Parathyroid adenoma (tissue), 2 donors: ENCODE measurements at regions not wholly inside any gene's neighbourhood (a gene's known extent, or its start where the extent isn't known, plus 50 kb on each side); places are given as distances from the start of the nearest gene placed in this dataset.
"Not testable (repeated sequence)": the region's sequence is repeated elsewhere in the genome, so short reads cannot be mapped to it uniquely, and the experiment has no call there.

Experiments
- H2AFZ ChIP-seq: fragments of 300-600 bp; sonication (generic); one replicate; pipeline ENCODE4 v1.7.0; 2017; ENCODE audit warnings: antibody characterized with exemption, mild to moderate bottlenecking
- H3K27ac ChIP-seq: fragments of 300-600 bp; sonication (generic); one replicate; pipeline ENCODE4 v1.7.0; 2017
- H3K27me3 ChIP-seq: fragments of 300-600 bp; sonication (generic); one replicate; pipeline ENCODE4 v1.7.0; 2017; ENCODE audit warnings: low read length; ENCODE audit not compliant: control insufficient read depth, insufficient read depth
- H3K36me3 ChIP-seq: fragments of 300-600 bp; sonication (generic); one replicate; pipeline ENCODE4 v1.7.0; 2017; ENCODE audit warnings: low read length; ENCODE audit not compliant: control insufficient read depth, insufficient read depth
- H3K4me1 ChIP-seq: fragments of 300-600 bp; sonication (generic); one replicate; pipeline ENCODE4 v1.7.0; 2017; ENCODE audit warnings: control low read depth
- H3K4me2 ChIP-seq: fragments of 300-600 bp; sonication (generic); one replicate; pipeline ENCODE4 v1.7.0; 2017; ENCODE audit warnings: low read length
- H3K4me3 ChIP-seq: fragments of 300-600 bp; sonication (generic); one replicate; pipeline ENCODE4 v1.7.0; 2017; ENCODE audit warnings: low read depth, low read length
- H3K79me2 ChIP-seq: fragments of 300-600 bp; sonication (generic); one replicate; pipeline ENCODE4 v1.7.0; 2017; ENCODE audit warnings: control low read depth
- H3K9ac ChIP-seq: fragments of 300-600 bp; sonication (generic); one replicate; pipeline ENCODE4 v1.7.0; 2017; ENCODE audit warnings: mild to moderate bottlenecking
- H3K9me3 ChIP-seq: fragments of 300-600 bp; sonication (generic); one replicate; pipeline ENCODE4 v1.7.0; 2017; ENCODE audit warnings: low read length; ENCODE audit not compliant: control insufficient read depth
- TF ChIP-seq, protein P1 (sequence below): fragments of 300-600 bp; sonication (generic); IDR thresholded peaks from one replicate; pipeline ENCODE4 v1.7.0; 2017; ENCODE audit warnings: antibody characterized with exemption, mild to moderate bottlenecking
- donor health status: primary hyperparathyroidism.

DNA sequence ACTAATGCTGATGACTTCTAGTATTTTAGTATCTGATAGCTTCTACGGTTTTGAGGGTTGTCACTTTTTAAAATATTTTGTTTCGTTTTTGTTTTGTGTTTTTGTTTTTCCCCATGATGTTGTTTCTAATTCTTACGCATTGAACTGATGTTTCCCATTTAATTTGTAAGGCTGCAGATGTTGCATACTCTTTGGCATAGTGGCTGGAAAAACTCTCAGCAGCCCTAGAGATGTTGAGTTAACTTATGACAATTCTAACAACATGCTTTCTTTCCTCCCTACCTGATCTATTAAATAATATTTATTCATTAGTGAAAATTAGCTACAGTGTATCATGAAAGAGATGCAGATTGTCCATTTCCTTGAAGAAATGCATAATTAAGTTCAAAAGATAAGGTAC is 559.3 kb upstream of the GRM7 start:
- Histone ChIP-seq H3K4me1 (no peaks in the 10 kb centered on the region), H2AFZ (no peak overlapping the region), H3K4me3 (no peak overlapping the region), H3K4me2 (no peak overlapping the region), H3K36me3 (no peaks in the 10 kb centered on the region), H3K79me2 (no peaks in the 10 kb centered on the region), H3K9me3 (no peaks in the 10 kb centered on the region), H3K27ac (no peak overlapping the region), H3K9ac (no peak overlapping the region), H3K27me3 (no peaks in the 10 kb centered on the region)
- TF ChIP-seq, protein P1, sequence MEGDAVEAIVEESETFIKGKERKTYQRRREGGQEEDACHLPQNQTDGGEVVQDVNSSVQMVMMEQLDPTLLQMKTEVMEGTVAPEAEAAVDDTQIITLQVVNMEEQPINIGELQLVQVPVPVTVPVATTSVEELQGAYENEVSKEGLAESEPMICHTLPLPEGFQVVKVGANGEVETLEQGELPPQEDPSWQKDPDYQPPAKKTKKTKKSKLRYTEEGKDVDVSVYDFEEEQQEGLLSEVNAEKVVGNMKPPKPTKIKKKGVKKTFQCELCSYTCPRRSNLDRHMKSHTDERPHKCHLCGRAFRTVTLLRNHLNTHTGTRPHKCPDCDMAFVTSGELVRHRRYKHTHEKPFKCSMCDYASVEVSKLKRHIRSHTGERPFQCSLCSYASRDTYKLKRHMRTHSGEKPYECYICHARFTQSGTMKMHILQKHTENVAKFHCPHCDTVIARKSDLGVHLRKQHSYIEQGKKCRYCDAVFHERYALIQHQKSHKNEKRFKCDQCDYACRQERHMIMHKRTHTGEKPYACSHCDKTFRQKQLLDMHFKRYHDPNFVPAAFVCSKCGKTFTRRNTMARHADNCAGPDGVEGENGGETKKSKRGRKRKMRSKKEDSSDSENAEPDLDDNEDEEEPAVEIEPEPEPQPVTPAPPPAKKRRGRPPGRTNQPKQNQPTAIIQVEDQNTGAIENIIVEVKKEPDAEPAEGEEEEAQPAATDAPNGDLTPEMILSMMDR = no peak

DNA sequence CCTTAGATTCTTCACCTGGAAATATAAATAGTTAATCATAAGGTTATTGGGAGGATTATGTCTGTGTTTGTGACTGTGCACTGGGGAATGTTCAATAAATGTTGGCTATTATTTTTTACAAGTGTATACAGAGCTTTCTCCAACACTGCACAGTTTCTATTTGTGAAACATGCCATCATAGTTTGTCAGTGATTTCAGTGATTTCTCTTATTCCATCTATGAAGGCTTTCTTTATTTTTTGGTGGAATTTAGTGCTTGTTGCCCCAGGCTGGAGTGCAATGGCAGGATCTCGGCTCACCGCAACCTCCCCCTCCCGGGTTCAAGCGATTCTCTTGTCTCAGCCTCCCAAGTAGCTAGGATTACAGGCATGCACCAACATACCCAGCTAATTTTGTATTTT is 545.0 kb upstream of the GRM7 start:
- TF ChIP-seq, protein P1 = no peak
- no peak overlapping the region for H3K27ac ChIP-seq
- H3K9ac ChIP-seq = no peak overlapping the region
- H3K36me3 ChIP-seq = no peaks in the 10 kb centered on the region
- no peaks in the 10 kb centered on the region for H3K9me3 ChIP-seq
- H3K4me1 ChIP-seq = no peaks in the 10 kb centered on the region
- H3K79me2 ChIP-seq = no peaks in the 10 kb centered on the region
- H3K27me3 ChIP-seq = no peaks in the 10 kb centered on the region
- no peak overlapping the region for H3K4me2 ChIP-seq
- H3K4me3 ChIP-seq = no peak overlapping the region
- no peak overlapping the region for H2AFZ ChIP-seq

DNA sequence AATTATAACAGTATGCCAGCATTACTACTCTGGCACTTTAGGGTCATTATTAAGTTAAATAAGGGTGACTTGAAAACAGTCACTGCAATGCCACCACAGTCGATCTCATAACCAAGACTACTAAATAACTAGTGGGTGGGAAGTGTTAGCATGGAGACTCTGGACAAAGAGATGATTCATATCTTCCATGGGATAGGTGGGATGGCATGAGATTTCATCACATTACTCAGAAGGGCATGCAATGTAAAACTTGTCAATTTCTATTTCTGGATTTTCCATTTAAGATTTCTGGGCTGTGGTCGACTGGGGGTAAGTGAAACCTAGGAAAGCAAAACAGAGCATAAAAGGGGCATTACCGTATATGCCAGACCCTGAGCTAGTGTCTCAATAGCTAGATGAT is 538.9 kb upstream of the GRM7 start:
- Histone ChIP-seq H3K9ac (no peak overlapping the region), H2AFZ (no peak overlapping the region), H3K4me3 (no peak overlapping the region), H3K27me3 (no peaks in the 10 kb centered on the region), H3K9me3 (no peaks in the 10 kb centered on the region), H3K36me3 (no peaks in the 10 kb centered on the region), H3K79me2 (no peaks in the 10 kb centered on the region), H3K27ac (no peak overlapping the region), H3K4me2 (no peak overlapping the region), H3K4me1 (no peaks in the 10 kb centered on the region)
- TF ChIP-seq, protein P1 = no peak

DNA sequence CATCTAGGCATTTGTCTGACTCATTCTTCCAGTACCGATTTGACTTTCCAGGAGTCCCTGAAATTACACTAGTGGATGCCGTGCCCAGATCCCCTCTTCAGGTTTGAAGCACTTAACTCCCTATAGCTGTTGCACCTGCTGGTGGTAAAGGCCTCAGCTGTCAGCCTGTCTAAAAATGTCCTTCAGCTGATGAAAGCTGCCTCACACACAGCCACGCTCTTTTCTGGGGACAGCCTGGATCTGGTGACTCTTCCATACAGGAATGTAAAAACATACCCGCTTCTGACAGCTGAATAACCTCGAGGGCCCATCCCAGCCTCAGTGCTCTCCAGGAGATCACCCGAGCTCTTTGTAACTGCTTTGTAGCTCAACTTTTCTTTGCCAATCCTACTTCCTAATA is 534.1 kb upstream of the GRM7 start:
- Histone ChIP-seq H3K9ac (no peak overlapping the region), H3K36me3 (no peaks in the 10 kb centered on the region), H3K4me1 (no peaks in the 10 kb centered on the region), H3K4me2 (no peak overlapping the region), H3K4me3 (no peak overlapping the region), H3K27me3 (no peaks in the 10 kb centered on the region), H2AFZ (no peak overlapping the region), H3K79me2 (no peaks in the 10 kb centered on the region), H3K9me3 (no peaks in the 10 kb centered on the region), H3K27ac (no peak overlapping the region)
- TF ChIP-seq, protein P1 = no peak

DNA sequence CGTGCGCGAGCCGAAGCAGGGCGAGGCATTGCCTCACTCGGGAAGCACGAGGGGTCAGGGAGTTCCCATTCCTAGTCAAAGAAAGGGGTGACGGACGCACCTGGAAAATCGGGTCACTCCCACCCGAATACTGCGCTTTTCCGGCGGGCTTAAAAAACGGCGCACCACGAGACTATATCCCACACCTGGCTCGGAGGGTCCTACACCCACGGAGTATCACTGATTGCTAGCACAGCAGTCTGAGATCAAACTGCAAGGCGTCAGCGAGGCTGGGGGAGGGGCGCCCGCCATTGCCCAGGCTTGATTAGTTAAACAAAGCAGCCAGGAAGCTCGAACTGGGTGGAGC is 520.0 kb upstream of the GRM7 start:
- H3K36me3 ChIP-seq, H3K4me1 ChIP-seq, H3K27ac ChIP-seq, H3K9me3 ChIP-seq, H2AFZ ChIP-seq, H3K4me2 ChIP-seq, H3K79me2 ChIP-seq, H3K4me3 ChIP-seq, H3K9ac ChIP-seq, H3K27me3 ChIP-seq: not testable (repeated sequence)
